ENCODE measurements at regions not wholly inside any gene's neighbourhood (a gene's known extent, or its start where the extent isn't known, plus 50 kb on each side); places are given as distances from the start of the nearest gene placed in this dataset.

- TF ChIP-seq EZH2 (IDR thresholded peaks at IDR 0.05; ENCODE audit: insufficient read depth, poor library complexity, severe bottlenecking) (no peak), EZH2phosphoT487 (IDR thresholded peaks at IDR 0.05; ENCODE audit: insufficient read depth, low read depth) (no peak)
Measured at GRCh38 chrX:87391742-87392141, 125.9 kb upstream of the KLHL4 start.
